ENCODE measurements at regions not wholly inside any gene's neighbourhood (a gene's known extent, or its start where the extent isn't known, plus 50 kb on each side); places are given as distances from the start of the nearest gene placed in this dataset.

DNA sequence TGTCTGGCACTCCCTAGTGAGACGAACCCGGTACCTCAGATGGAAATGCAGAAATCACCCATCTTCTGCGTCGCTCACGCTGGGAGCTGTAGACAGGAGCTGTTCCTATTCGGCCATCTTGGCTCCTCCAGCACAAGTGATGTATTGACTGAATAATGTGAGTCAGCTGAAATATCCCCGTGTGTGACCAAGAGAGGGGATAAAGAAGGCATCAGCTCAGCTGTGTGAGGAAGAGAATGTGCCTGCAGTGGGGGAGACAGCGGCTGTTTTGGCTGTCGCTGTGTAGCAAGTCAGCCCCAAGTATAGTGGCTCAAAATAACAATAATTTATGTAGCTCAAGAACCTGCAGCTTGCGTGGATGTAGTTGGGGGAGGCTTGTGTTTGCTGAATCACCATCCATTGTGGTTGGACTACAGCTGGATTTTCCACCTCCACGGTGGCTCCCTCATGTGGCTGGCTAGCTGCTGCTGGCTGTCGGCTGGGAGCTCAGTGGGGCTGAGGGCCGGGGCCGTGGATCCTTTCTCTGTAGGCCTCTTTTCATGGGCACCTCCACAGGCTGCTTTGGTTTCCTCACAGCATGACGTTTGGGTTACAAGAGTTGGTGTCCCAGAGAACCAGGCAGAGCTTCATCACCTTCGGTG, 434.5 kb downstream of the CCSER2 start:
- H3K4me2 ChIP-seq (ENCODE audit: low read depth, low read length, poor library complexity, severe bottlenecking): no peak overlapping the region
- no peak overlapping the region for H2AFZ ChIP-seq (ENCODE audit: low read depth, low read length, severe bottlenecking)

DNA sequence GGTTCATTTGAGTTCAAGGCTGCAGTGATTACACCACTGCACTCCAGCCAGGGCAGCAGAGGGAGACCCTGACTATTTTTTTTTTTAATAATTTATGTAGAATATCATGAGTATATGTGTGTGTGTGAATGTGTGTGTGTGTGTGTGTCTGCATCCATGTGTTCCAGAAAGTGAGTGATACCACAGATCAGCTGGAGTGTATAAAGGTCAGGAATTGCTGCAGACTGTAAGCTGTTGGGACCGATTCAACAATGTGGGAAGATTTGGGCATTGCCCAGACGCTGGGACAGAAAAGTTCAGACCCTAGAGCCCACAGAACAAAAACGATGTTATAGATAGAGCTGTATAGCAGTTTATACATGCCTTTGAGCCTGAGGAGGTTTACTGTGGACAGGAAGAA, 435.6 kb downstream of the CCSER2 start:
- Histone ChIP-seq H3K79me2 (ENCODE audit: insufficient read depth, low read length) (no peaks in the 10 kb centered on the region), H3K4me2 (ENCODE audit: low read depth, low read length, poor library complexity, severe bottlenecking) (no peak overlapping the region), H3K36me3 (ENCODE audit: low read length) (no peaks in the 10 kb centered on the region), H3K4me3 (ENCODE audit: insufficient read depth, low read length, poor library complexity, severe bottlenecking) (no peak overlapping the region), H3K9ac (ENCODE audit: low read length) (no peak overlapping the region), H3K27ac (ENCODE audit: low read depth, low read length) (no peak overlapping the region), H3K9me3 (ENCODE audit: insufficient read depth, low read length) (no peaks in the 10 kb centered on the region), H2AFZ (ENCODE audit: low read depth, low read length, severe bottlenecking) (no peak overlapping the region), H4K20me1 (ENCODE audit: low read depth, low read length) (no peaks in the 10 kb centered on the region), H3K9me2 (replicated peaks; ENCODE audit: insufficient read depth, low read length) (no peaks in the 10 kb centered on the region), H3K27me3 (ENCODE audit: low read length) (no peaks in the 10 kb centered on the region), H3F3A (ENCODE audit: insufficient read depth) (no peaks in the 10 kb centered on the region)
- TF ChIP-seq EZH2phosphoT487 (conservative IDR thresholded peaks at IDR 0.05; ENCODE audit: low read length): no peak
- TF ChIP-seq, protein P1, sequence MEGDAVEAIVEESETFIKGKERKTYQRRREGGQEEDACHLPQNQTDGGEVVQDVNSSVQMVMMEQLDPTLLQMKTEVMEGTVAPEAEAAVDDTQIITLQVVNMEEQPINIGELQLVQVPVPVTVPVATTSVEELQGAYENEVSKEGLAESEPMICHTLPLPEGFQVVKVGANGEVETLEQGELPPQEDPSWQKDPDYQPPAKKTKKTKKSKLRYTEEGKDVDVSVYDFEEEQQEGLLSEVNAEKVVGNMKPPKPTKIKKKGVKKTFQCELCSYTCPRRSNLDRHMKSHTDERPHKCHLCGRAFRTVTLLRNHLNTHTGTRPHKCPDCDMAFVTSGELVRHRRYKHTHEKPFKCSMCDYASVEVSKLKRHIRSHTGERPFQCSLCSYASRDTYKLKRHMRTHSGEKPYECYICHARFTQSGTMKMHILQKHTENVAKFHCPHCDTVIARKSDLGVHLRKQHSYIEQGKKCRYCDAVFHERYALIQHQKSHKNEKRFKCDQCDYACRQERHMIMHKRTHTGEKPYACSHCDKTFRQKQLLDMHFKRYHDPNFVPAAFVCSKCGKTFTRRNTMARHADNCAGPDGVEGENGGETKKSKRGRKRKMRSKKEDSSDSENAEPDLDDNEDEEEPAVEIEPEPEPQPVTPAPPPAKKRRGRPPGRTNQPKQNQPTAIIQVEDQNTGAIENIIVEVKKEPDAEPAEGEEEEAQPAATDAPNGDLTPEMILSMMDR (IDR thresholded peaks at IDR 0.05; ENCODE audit: insufficient read depth, low read length, poor library complexity, severe bottlenecking): no peak

More for the DNA sequence above, 434.5 kb downstream of the CCSER2 start:
- H3K9me3 ChIP-seq (ENCODE audit: insufficient read depth, low read length): no peaks in the 10 kb centered on the region
- H3K79me2 ChIP-seq (ENCODE audit: insufficient read depth, low read length): no peaks in the 10 kb centered on the region
- no peak overlapping the region for H3K4me3 ChIP-seq (ENCODE audit: insufficient read depth, low read length, poor library complexity, severe bottlenecking)
- no peaks in the 10 kb centered on the region for H3K36me3 ChIP-seq (ENCODE audit: low read length)
- H3K27me3 ChIP-seq (ENCODE audit: low read length): no peaks in the 10 kb centered on the region
- H3F3A ChIP-seq (ENCODE audit: insufficient read depth): no peaks in the 10 kb centered on the region
- no peak for TF ChIP-seq EZH2phosphoT487 (conservative IDR thresholded peaks at IDR 0.05; ENCODE audit: low read length)
- TF ChIP-seq, protein P1 (IDR thresholded peaks at IDR 0.05; ENCODE audit: insufficient read depth, low read length, poor library complexity, severe bottlenecking): no peak
- H3K9me2 ChIP-seq (replicated peaks; ENCODE audit: insufficient read depth, low read length): no peaks in the 10 kb centered on the region
- H4K20me1 ChIP-seq (ENCODE audit: low read depth, low read length): no peaks in the 10 kb centered on the region
- H3K9ac ChIP-seq (ENCODE audit: low read length): no peak overlapping the region
- no peak overlapping the region for H3K27ac ChIP-seq (ENCODE audit: low read depth, low read length)

DNA sequence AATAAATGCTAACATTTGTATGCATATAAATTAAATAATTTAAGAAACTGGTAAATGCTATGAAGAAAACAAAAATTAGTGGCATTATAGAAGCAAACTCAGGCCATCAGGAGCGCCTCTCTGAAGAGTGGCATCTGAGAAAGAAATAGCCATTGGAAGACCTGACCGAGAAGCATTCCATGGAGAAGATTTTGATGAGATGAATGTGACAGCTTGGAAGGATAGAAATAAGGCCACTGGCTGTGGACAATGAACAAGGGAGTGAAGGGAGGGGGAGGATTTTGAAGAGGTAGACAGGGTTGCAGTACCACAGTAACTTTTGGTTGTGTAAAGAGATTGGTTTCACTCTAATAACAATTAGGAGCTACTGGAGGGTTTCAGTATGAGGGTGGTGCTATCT, 436.7 kb downstream of the CCSER2 start:
- TF ChIP-seq EZH2phosphoT487 (conservative IDR thresholded peaks at IDR 0.05; ENCODE audit: low read length): no peak
- TF ChIP-seq, protein P1 (IDR thresholded peaks at IDR 0.05; ENCODE audit: insufficient read depth, low read length, poor library complexity, severe bottlenecking): no peak
- H3K9ac ChIP-seq (ENCODE audit: low read length): no peak overlapping the region
- H3K4me2 ChIP-seq (ENCODE audit: low read depth, low read length, poor library complexity, severe bottlenecking): no peak overlapping the region
- no peaks in the 10 kb centered on the region for H3K27me3 ChIP-seq (ENCODE audit: low read length)
- no peaks in the 10 kb centered on the region for H3F3A ChIP-seq (ENCODE audit: insufficient read depth)
- H3K36me3 ChIP-seq (ENCODE audit: low read length): no peaks in the 10 kb centered on the region
- H3K9me2 ChIP-seq (replicated peaks; ENCODE audit: insufficient read depth, low read length): no peaks in the 10 kb centered on the region
- H3K4me3 ChIP-seq (ENCODE audit: insufficient read depth, low read length, poor library complexity, severe bottlenecking): no peak overlapping the region
- H4K20me1 ChIP-seq (ENCODE audit: low read depth, low read length): no peaks in the 10 kb centered on the region
- no peaks in the 10 kb centered on the region for H3K79me2 ChIP-seq (ENCODE audit: insufficient read depth, low read length)
- H3K27ac ChIP-seq (ENCODE audit: low read depth, low read length): no peak overlapping the region
- no peak overlapping the region for H2AFZ ChIP-seq (ENCODE audit: low read depth, low read length, severe bottlenecking)
- no peaks in the 10 kb centered on the region for H3K9me3 ChIP-seq (ENCODE audit: insufficient read depth, low read length)
